ENCODE measurements at regions not wholly inside any gene's neighbourhood (a gene's known extent, or its start where the extent isn't known, plus 50 kb on each side); places are given as distances from the start of the nearest gene placed in this dataset.

DNA sequence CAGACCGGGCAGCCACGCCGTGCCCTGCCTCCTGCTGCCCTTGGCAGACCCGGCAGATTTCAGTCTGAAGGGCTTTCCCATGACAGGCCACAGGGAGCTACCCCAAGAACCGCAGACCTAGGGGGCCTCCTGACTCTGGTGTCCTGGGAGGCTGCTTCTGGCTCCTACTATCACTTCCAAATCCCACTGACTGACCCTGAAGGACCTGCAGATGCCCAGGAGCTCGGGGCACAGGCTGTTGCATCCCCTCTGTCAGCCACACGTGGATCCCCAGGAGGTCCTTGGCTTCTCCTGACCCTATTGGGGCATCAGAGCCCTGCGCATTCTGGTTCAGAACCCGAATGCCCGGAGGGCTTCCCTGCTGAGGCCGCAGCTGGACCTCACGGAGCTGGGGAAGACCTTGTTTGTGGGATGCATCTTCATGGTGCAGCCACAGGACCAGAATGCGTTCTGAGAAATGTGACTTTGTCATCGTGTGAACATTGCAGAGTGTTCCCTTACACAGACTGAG lies 81.3 kb upstream of the IRX4 start:
- TF ChIP-seq CTCF (IDR thresholded peaks at IDR 0.05) (no peak), POLR2A (IDR thresholded peaks at IDR 0.05) (no peak)

Measured in ovary (tissue), 3 donors.